T-cell (primary cell): ENCODE measurements at regions not wholly inside any gene's neighbourhood (a gene's known extent, or its start where the extent isn't known, plus 50 kb on each side); places are given as distances from the start of the nearest gene placed in this dataset.

ENCODE experiments used
- ATAC-seq, 4 experiments: fragments of 200-7000 bp in 3 of 4; fragments of 150-1000 bp in 1 of 4; cut with Tn5 transposase; replicated peaks in 1 of 4; 1 replicate in 3 of 4; 2 replicates in 1 of 4; pipeline ENCODE4 v1.10.0; 2021; ENCODE audit warnings: moderate library complexity in 3 of 4, mild to moderate bottlenecking in 2 of 4, moderate number of reproducible peaks in 1 of 4
- CTCF ChIA-PET, 2 donors: fragments of 300-600 bp; sonication (Branson Sonifier 250); formaldehyde crosslinking; loops; one replicate each; lab custom pipeline; 2022; ENCODE audit warnings: antibody characterized with exemption in 2 of 2; lab: Charles Lee
- POLR2A ChIA-PET, 2 donors: fragments of 300-600 bp; sonication (Branson Sonifier 250); formaldehyde crosslinking; loops; one replicate each; lab custom pipeline; 2022; ENCODE audit warnings: antibody characterized with exemption in 2 of 2; lab: Charles Lee
- DNase-seq, 35 experiments: peaks; one replicate each; pipeline versions ENCODE4 v3.0.0 to v3.0.0-alpha.2; 2013 to 2023
- H3K27ac ChIP-seq: one replicate; pipeline ENCODE4 v1.5.1; 2013; ENCODE audit warnings: low read length
- H3K27me3 ChIP-seq, 2 experiments: replicated peaks in 1 of 2; 1 replicate in 1 of 2; 2 replicates in 1 of 2; pipeline versions ENCODE4 v1.6.1 to v1.7.0; 2013; ENCODE audit warnings: low read length in 1 of 2, mixed read lengths in 1 of 2; ENCODE audit not compliant: control insufficient read depth in 2 of 2, insufficient read depth in 2 of 2; ENCODE audit errors: extremely low read depth in 1 of 2
- H3K36me3 ChIP-seq, 2 donors: 1 replicate in 1 of 2; 2 replicates in 1 of 2; pipeline versions ENCODE4 v1.6.1 to v1.7.0; 2013; ENCODE audit warnings: low read length in 1 of 2; ENCODE audit not compliant: control insufficient read depth in 2 of 2, insufficient read depth in 1 of 2; ENCODE audit errors: extremely low read depth in 1 of 2
- H3K4me1 ChIP-seq, 2 experiments: 1 replicate in 1 of 2; 2 replicates in 1 of 2; pipeline versions ENCODE4 v1.6.1 to v1.7.0; 2013; ENCODE audit warnings: low read length in 2 of 2, mixed read lengths in 1 of 2; ENCODE audit not compliant: insufficient read depth in 2 of 2, control insufficient read depth in 1 of 2; ENCODE audit errors: extremely low read depth in 1 of 2
- H3K4me3 ChIP-seq, 2 donors: 1 replicate in 1 of 2; 2 replicates in 1 of 2; pipeline versions ENCODE4 v1.5.1 to v1.7.0; 2013; ENCODE audit warnings: mild to moderate bottlenecking in 2 of 2, low read length in 1 of 2, moderate library complexity in 1 of 2; ENCODE audit not compliant: control insufficient read depth in 1 of 2; ENCODE audit errors: extremely low read depth in 1 of 2
- H3K9me3 ChIP-seq: 2 replicates; pipeline ENCODE4 v1.7.0; 2013
- H3K27ac Mint-ChIP-seq, 2 donors: one replicate each; pipeline ENCODE4 v1.8.0; 2020 to 2021; ENCODE audit warnings: mild to moderate bottlenecking in 2 of 2, mixed read lengths in 2 of 2
- H3K27me3 Mint-ChIP-seq, 2 donors: one replicate each; pipeline ENCODE4 v1.8.0; 2021 to 2022; ENCODE audit warnings: mixed read lengths in 2 of 2
- H3K36me3 Mint-ChIP-seq: one replicate; pipeline ENCODE4 v1.8.0; 2021; ENCODE audit warnings: mixed read lengths
- H3K4me1 Mint-ChIP-seq, 3 donors: one replicate each; pipeline ENCODE4 v1.8.0; 2020 to 2022; ENCODE audit warnings: mixed read lengths in 3 of 3, mild to moderate bottlenecking in 1 of 3
- H3K4me3 Mint-ChIP-seq, 3 donors: one replicate each; pipeline ENCODE4 v1.8.0; 2020 to 2022; ENCODE audit warnings: mild to moderate bottlenecking in 3 of 3, mixed read lengths in 3 of 3, moderate library complexity in 3 of 3
- H3K9me3 Mint-ChIP-seq, 3 donors: one replicate each; pipeline ENCODE4 v1.8.0; 2020 to 2022; ENCODE audit warnings: mixed read lengths in 3 of 3
- WGBS: methylation state at CpG from one replicate; pipeline ENCODE4 v1.1.5; 2013; ENCODE audit warnings: missing lambda C conversion rate; ENCODE audit not compliant: insufficient coverage; 5-methylcytosine and 5-hydroxymethylcytosine counted together

DNA sequence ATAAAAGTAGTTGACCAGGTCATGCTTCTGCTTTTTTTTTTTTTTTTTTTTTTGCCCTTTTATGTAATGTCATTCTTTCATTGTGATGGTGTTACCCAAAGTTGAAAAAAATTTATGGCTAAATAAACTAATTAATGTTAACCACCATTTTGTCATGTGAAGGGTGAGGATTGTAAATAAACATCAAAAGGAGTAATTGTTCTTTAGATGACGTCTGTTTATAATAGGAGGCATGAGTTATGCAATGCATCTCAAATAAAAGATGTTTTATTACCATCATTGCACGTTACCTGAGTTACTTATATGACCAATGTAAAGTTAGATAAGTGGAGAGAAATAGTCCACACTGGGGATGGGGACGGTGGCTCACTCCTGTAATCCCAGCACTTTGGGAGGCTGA is 349.9 kb upstream of the PDE3A start:
- ChIA-PET CTCF (no interaction called here), POLR2A (no interaction called here)
- H3K9me3 ChIP-seq, result no peaks in the 10 kb centered on the region
- Mint-ChIP-seq H3K4me3 (no peak overlapping the region), H3K9me3 (no peaks in the 10 kb centered on the region), H3K27me3 (no peaks in the 10 kb centered on the region), H3K4me1 (no peaks in the 10 kb centered on the region), H3K36me3 (no peaks in the 10 kb centered on the region), H3K27ac (no peak overlapping the region)
- no peak for ATAC-seq
- no peaks in the 10 kb centered on the region for H3K27me3 ChIP-seq
- DNase-seq, result no peak
- no peaks in the 10 kb centered on the region for H3K36me3 ChIP-seq
- H3K27ac ChIP-seq, result no peak overlapping the region
- no peak overlapping the region for H3K4me3 ChIP-seq
- no CpG with 5 or more reads among the region's 3 CpGs for WGBS
- no peaks in the 10 kb centered on the region for H3K4me1 ChIP-seq

DNA sequence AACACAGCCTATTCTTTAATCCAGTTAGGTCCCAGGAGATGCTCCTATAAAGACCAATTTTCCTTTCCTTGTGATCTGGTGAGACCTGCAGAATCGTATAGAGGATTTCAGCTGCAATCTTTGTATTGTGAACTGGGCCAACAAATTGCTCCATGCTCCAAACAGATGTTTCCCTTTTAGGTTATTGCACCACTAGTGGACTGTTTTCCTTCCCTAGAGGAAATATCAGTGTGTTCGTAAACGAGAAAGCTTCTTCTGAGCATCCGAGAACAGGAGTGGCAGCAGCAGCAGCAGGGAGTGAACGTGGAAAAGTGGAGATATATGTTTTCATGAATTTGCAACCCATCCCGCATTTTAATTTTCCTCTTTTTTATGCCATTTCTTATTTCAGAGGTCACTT is 344.1 kb upstream of the PDE3A start:
- no peak overlapping the region for H3K4me3 ChIP-seq
- H3K9me3 ChIP-seq, result no peaks in the 10 kb centered on the region
- ATAC-seq (no peak), DNase-seq (no peak)
- WGBS, result 100% methylated on average over 1 of the region's 6 CpGs
- Mint-ChIP-seq H3K9me3 (peaks cover 0 to 5% (median 4%) of the 10 kb centered on the region in 3 donors), H3K4me1 (no peaks in the 10 kb centered on the region), H3K4me3 (no peak overlapping the region), H3K36me3 (no peaks in the 10 kb centered on the region), H3K27me3 (no peaks in the 10 kb centered on the region), H3K27ac (no peak overlapping the region)
- no peaks in the 10 kb centered on the region for H3K27me3 ChIP-seq
- no peak overlapping the region for H3K27ac ChIP-seq
- no peaks in the 10 kb centered on the region for H3K36me3 ChIP-seq
- CTCF ChIA-PET, result no interaction called here
- H3K4me1 ChIP-seq, result no peaks in the 10 kb centered on the region
- POLR2A ChIA-PET, result no interaction called here

DNA sequence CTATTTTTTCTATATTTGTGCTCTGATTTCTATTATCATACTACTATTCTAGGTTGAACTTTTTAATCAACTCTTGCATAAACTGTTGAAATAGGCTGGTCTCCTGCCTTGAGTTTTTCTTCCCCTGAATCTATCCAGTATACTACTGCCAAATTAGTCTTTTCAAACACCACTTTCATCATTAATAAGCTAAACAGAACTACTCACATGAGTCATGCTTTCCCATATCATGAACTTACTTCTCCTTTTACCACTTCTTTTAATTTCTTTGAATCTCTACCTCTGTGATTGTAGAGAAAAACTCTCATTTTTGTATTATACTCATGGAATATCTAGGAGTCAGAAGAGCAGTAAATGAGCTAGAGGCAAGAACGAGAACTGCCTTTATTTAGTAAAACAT is 340.3 kb upstream of the PDE3A start:
- H3K9me3 ChIP-seq, result no peaks in the 10 kb centered on the region
- ATAC-seq, result no peak
- no peak overlapping the region for H3K4me3 ChIP-seq
- H3K4me1 ChIP-seq, result no peaks in the 10 kb centered on the region
- no peak overlapping the region for H3K27ac ChIP-seq
- H3K36me3 ChIP-seq, result no peaks in the 10 kb centered on the region
- no peaks in the 10 kb centered on the region for H3K27me3 ChIP-seq
- Mint-ChIP-seq H3K9me3 (peaks cover 0 to 5% (median 4%) of the 10 kb centered on the region in 3 donors), H3K36me3 (no peaks in the 10 kb centered on the region), H3K4me3 (no peak overlapping the region), H3K4me1 (no peaks in the 10 kb centered on the region), H3K27me3 (no peaks in the 10 kb centered on the region), H3K27ac (no peak overlapping the region)
- POLR2A ChIA-PET, result no interaction called here
- no CpG with 5 or more reads among the region's 1 CpG for WGBS
- no peak for DNase-seq
- CTCF ChIA-PET, result no interaction called here

DNA sequence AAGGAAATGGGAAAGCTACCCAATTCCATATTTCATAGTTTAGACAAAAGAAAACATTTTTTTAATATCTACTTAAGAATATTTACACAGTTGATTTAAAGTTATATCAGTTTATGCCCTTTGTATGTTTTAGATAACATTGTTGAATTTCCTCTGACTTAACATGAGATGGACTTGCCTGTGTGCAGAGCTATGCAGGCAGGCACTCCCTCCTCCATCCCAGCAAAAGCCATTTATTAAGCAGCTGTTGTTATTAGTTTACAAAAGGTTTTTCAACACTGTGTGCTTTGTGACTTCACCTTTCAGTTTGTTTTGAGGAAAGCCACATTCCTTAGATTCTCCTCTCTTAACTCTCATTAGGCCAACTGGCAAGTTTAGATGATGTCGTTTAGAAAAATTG is 337.5 kb upstream of the PDE3A start:
- DNase-seq (no peak), ATAC-seq (no peak)
- H3K4me1 ChIP-seq, result no peaks in the 10 kb centered on the region
- H3K27me3 ChIP-seq, result no peaks in the 10 kb centered on the region
- H3K4me3 ChIP-seq, result no peak overlapping the region
- H3K4me3 Mint-ChIP-seq, result no peak overlapping the region
- H3K36me3 Mint-ChIP-seq, result no peaks in the 10 kb centered on the region
- no peaks in the 10 kb centered on the region for H3K36me3 ChIP-seq
- WGBS, result no CpG with 5 or more reads among the region's 1 CpG
- CTCF ChIA-PET, result no interaction called here
- H3K27ac Mint-ChIP-seq, result no peak overlapping the region
- H3K27ac ChIP-seq, result no peak overlapping the region
- peaks cover 0 to 5% (median 4%) of the 10 kb centered on the region in 3 donors for H3K9me3 Mint-ChIP-seq
- H3K4me1 Mint-ChIP-seq, result no peaks in the 10 kb centered on the region
- POLR2A ChIA-PET, result no interaction called here
- H3K9me3 ChIP-seq, result no peaks in the 10 kb centered on the region
- no peaks in the 10 kb centered on the region for H3K27me3 Mint-ChIP-seq

DNA sequence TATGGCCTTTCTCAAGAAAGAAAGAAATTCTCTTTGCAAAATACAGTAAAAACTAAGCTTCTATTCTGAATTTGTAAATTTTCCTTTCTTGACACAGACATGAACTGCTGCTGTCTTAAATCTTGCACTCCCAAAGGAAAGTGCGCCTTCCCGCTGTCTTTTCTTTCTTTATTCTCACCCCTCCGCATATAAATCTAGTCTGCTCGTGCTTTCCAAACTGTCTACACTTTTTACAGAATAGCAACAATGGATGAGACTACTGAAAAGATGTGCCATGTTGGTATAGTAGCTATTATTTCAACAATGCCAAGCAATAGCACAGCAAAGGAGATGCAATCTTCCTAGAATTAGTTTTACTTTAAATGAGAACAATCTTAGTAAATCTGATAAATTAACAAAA is 328.8 kb upstream of the PDE3A start:
- Histone ChIP-seq H3K27ac (no peak overlapping the region), H3K4me1 (no peaks in the 10 kb centered on the region), H3K27me3 (no peaks in the 10 kb centered on the region), H3K9me3 (no peaks in the 10 kb centered on the region), H3K4me3 (no peak overlapping the region), H3K36me3 (no peaks in the 10 kb centered on the region)
- no peaks in the 10 kb centered on the region for H3K4me1 Mint-ChIP-seq
- WGBS, result no CpG with 5 or more reads among the region's 4 CpGs
- H3K9me3 Mint-ChIP-seq, result peaks cover 0 to 3% (median 0%) of the 10 kb centered on the region in 3 donors
- ChIA-PET CTCF (interaction anchor here in 1 of 2 donors (0.6 kb wide), 1 partner anchor 249 kb away, joined by 3 read pairs; no protein-coding TSS in a partner anchor), POLR2A (interaction anchor here in 1 of 2 donors (0.6 kb wide), 1 partner anchor 101 kb away, joined by 3 read pairs; no protein-coding TSS in a partner anchor)
- H3K27ac Mint-ChIP-seq, result no peak overlapping the region
- no peaks in the 10 kb centered on the region for H3K27me3 Mint-ChIP-seq
- DNase-seq, result no peak
- H3K4me3 Mint-ChIP-seq, result no peak overlapping the region
- H3K36me3 Mint-ChIP-seq, result no peaks in the 10 kb centered on the region
- ATAC-seq, result no peak

DNA sequence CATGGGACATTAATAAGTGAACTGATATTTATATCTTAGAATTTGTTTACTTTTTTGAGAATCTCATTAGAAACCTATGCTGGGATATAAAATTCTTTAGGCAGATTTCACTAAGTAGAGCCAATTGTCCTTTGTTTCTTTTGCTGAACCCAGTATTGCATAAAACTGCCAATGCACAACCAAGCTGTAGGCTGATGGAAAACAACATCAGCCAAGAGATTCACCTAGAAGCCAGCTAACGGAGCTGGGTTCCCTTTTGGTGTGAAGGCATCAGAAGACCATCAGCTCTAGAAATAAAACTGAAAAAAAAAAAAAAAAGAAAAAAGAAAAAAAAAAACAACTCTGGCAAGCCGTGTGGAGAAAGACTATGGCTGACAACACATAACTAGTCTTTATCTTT is 328.2 kb upstream of the PDE3A start:
- no peak overlapping the region for H3K27ac ChIP-seq
- CTCF ChIA-PET, result no interaction called here
- Mint-ChIP-seq H3K36me3 (no peaks in the 10 kb centered on the region), H3K27ac (no peak overlapping the region), H3K9me3 (peaks cover 0 to 3% (median 0%) of the 10 kb centered on the region in 3 donors), H3K27me3 (no peaks in the 10 kb centered on the region), H3K4me1 (no peaks in the 10 kb centered on the region), H3K4me3 (no peak overlapping the region)
- no peaks in the 10 kb centered on the region for H3K36me3 ChIP-seq
- POLR2A ChIA-PET, result no interaction called here
- no peak for DNase-seq
- no peaks in the 10 kb centered on the region for H3K27me3 ChIP-seq
- no peak for ATAC-seq
- H3K4me3 ChIP-seq, result no peak overlapping the region
- no peaks in the 10 kb centered on the region for H3K4me1 ChIP-seq
- no CpG with 5 or more reads among the region's 2 CpGs for WGBS
- no peaks in the 10 kb centered on the region for H3K9me3 ChIP-seq

DNA sequence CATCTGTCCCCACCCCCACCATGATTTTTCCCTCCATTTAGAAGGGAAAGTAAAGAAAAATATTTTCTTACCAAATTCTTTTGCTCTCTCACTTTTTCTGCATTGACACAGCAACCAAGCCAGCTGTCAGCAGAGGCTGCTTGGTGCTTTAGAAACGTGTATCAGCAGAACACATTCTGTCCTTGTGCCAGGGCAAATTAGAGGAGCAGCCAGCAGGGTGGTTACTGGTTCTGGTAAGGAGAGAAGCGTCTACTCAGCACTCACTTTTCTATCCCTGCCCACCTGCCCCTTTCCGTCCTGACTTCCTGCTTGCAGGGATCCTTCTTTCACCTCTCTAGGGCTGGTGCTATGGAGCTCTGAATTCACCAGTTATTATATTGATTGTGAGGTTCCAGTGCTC is 327.5 kb upstream of the PDE3A start:
- CTCF ChIA-PET, result no interaction called here
- Mint-ChIP-seq H3K9me3 (peaks cover 0 to 3% (median 0%) of the 10 kb centered on the region in 3 donors), H3K27me3 (no peaks in the 10 kb centered on the region), H3K36me3 (no peaks in the 10 kb centered on the region), H3K27ac (no peak overlapping the region), H3K4me3 (no peak overlapping the region), H3K4me1 (no peaks in the 10 kb centered on the region)
- WGBS, result no CpG with 5 or more reads among the region's 3 CpGs
- Histone ChIP-seq H3K4me1 (no peaks in the 10 kb centered on the region), H3K4me3 (no peak overlapping the region), H3K27ac (no peak overlapping the region), H3K36me3 (no peaks in the 10 kb centered on the region), H3K27me3 (no peaks in the 10 kb centered on the region), H3K9me3 (no peaks in the 10 kb centered on the region)
- ATAC-seq, result no peak
- no peak for DNase-seq
- POLR2A ChIA-PET, result no interaction called here
